GM19452 (cell line): ENCODE measurements at regions not wholly inside any gene's neighbourhood (a gene's known extent, or its start where the extent isn't known, plus 50 kb on each side); places are given as distances from the start of the nearest gene placed in this dataset.
"Not testable (repeated sequence)": the region's sequence is repeated elsewhere in the genome, so short reads cannot be mapped to it uniquely, and the experiment has no call there.

ENCODE experiments used
- ATAC-seq: cut with Tn5 transposase; IDR thresholded peaks from one replicate; pipeline ENCODE4 v1.9.1; 2021; ENCODE audit not compliant: unreplicated experiment

GRCh38 chr4:117907646-117908045 is 126.6 kb upstream of the NDST3 start:
- ATAC-seq = no peak

GRCh38 chr4:117908306-117909207 is 125.7 kb upstream of the NDST3 start:
- no peak for ATAC-seq

- ATAC-seq = no peak
Observed at GRCh38 chr4:117916728-117917127, 117.6 kb upstream of the NDST3 start.

- not testable (repeated sequence) for ATAC-seq
Observed at GRCh38 chr4:117922311-117922710, 112.0 kb upstream of the NDST3 start.

GRCh38 chr4:117927823-117928222 is 106.5 kb upstream of the NDST3 start:
- not testable (repeated sequence) for ATAC-seq

- ATAC-seq = no peak
Observed at GRCh38 chr4:117941611-117942010, 92.7 kb upstream of the NDST3 start.

- no peak for ATAC-seq
Observed at GRCh38 chr4:117949621-117950020, 84.7 kb upstream of the NDST3 start.

- no peak for ATAC-seq
Observed at GRCh38 chr4:117957571-117957970, 76.7 kb upstream of the NDST3 start.

- ATAC-seq = no peak
Observed at GRCh38 chr4:117965622-117966021, 68.7 kb upstream of the NDST3 start.

GRCh38 chr4:117968606-117969005 is 65.7 kb upstream of the NDST3 start:
- no peak for ATAC-seq

- no peak for ATAC-seq
Observed at GRCh38 chr4:117971403-117971802, 62.9 kb upstream of the NDST3 start.

GRCh38 chr4:117983541-117984365 is 50.5 kb upstream of the NDST3 start:
- ATAC-seq = no peak

- ATAC-seq = no peak
Observed at GRCh38 chr4:117984366-117984680, 50.0 kb upstream of the NDST3 start.
